ENCODE measurements at regions not wholly inside any gene's neighbourhood (a gene's known extent, or its start where the extent isn't known, plus 50 kb on each side); places are given as distances from the start of the nearest gene placed in this dataset.

DNA sequence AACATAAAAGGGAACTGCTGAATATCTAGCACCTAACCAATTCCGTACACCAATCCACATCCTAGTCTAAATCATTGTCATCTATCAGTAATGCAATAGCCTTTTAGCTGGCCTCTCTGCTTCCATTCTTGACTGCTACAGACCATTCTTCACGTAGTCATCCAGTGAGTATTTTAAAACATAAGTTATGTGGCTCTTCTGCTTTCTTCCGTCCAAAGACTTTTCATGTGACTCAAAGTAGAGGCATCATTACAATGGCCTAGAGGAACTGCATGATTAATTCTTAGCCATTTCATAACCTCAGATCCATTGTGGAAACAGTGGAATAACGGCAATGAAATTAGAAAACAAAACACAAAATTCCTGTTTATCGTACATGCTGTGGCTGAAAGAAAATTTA lies 88.9 kb upstream of the CBLB start:
- no peak for DNase-seq (ENCODE audit: low spot score)
- H3K27me3 ChIP-seq (ENCODE audit: control insufficient read depth in 4 of 4, insufficient read depth in 4 of 4, low read length in 3 of 4): no peaks in the 10 kb centered on the region
- no peaks in the 10 kb centered on the region for H3K36me3 ChIP-seq (ENCODE audit: control insufficient read depth in 4 of 4, insufficient read depth in 3 of 4, low read depth in 1 of 4, low read length in 3 of 4)
- no peak for TF ChIP-seq TAF1 (conservative IDR thresholded peaks at IDR 0.05)
- no peak for TF ChIP-seq JUND (IDR thresholded peaks at IDR 0.05)
- TF ChIP-seq FOXA2 (IDR thresholded peaks at IDR 0.05): no peak
- TF ChIP-seq NR2F2 (IDR thresholded peaks at IDR 0.05): no peak
- no peak for TF ChIP-seq RAD21 (IDR thresholded peaks at IDR 0.05)
- TF ChIP-seq ZBTB33 (IDR thresholded peaks at IDR 0.05): no peak
- TF ChIP-seq RXRA (IDR thresholded peaks at IDR 0.05): no peak
- TF ChIP-seq, protein P1, sequence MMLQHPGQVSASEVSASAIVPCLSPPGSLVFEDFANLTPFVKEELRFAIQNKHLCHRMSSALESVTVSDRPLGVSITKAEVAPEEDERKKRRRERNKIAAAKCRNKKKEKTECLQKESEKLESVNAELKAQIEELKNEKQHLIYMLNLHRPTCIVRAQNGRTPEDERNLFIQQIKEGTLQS (IDR thresholded peaks at IDR 0.05): no peak
- TF ChIP-seq EGR1 (IDR thresholded peaks at IDR 0.05; ENCODE audit: low read depth in 2 of 2): no peak
- TF ChIP-seq YY1 (IDR thresholded peaks at IDR 0.05): no peak
- no peak overlapping the region for H3K9ac ChIP-seq (ENCODE audit: low read depth in 1 of 2, low read length in 2 of 2)
- H3K4me1 ChIP-seq (ENCODE audit: control insufficient read depth in 4 of 4, insufficient read depth in 4 of 4, low read length in 3 of 4): peaks cover 0 to 3% (median 1%) of the 10 kb centered on the region in 4 donors
- WGBS: 96% methylated on average over 5 of the region's 5 CpGs
- no peaks in the 10 kb centered on the region for H3K9me3 ChIP-seq (ENCODE audit: control insufficient read depth in 4 of 4, low read length in 3 of 4)
- no peak overlapping the region for H3K4me3 ChIP-seq (ENCODE audit: low read depth in 1 of 3, low read length in 3 of 3)
- no peak overlapping the region for H3K27ac ChIP-seq (ENCODE audit: low read depth in 1 of 2, low read length in 2 of 2)

GRCh38 chr3:105958237-105959000 lies 89.6 kb upstream of the CBLB start:
- Histone ChIP-seq H3K9ac (ENCODE audit: low read depth in 1 of 2, low read length in 2 of 2) (no peak overlapping the region), H3K36me3 (ENCODE audit: control insufficient read depth in 4 of 4, insufficient read depth in 3 of 4, low read depth in 1 of 4, low read length in 3 of 4) (no peaks in the 10 kb centered on the region), H3K9me3 (ENCODE audit: control insufficient read depth in 4 of 4, low read length in 3 of 4) (no peaks in the 10 kb centered on the region), H3K27me3 (ENCODE audit: control insufficient read depth in 4 of 4, insufficient read depth in 4 of 4, low read length in 3 of 4) (no peaks in the 10 kb centered on the region), H3K27ac (ENCODE audit: low read depth in 1 of 2, low read length in 2 of 2) (no peak overlapping the region), H3K4me3 (ENCODE audit: low read depth in 1 of 3, low read length in 3 of 3) (no peak overlapping the region), H3K4me1 (ENCODE audit: control insufficient read depth in 4 of 4, insufficient read depth in 4 of 4, low read length in 3 of 4) (peaks cover 0 to 3% (median 2%) of the 10 kb centered on the region in 4 donors)
- no peak for TF ChIP-seq RAD21 (IDR thresholded peaks at IDR 0.05)
- no peak for TF ChIP-seq FOXA2 (IDR thresholded peaks at IDR 0.05)
- TF ChIP-seq, protein P1 (IDR thresholded peaks at IDR 0.05): no peak
- no peak for TF ChIP-seq NR2F2 (IDR thresholded peaks at IDR 0.05)
- no peak for TF ChIP-seq TAF1 (conservative IDR thresholded peaks at IDR 0.05)
- no peak for TF ChIP-seq RXRA (IDR thresholded peaks at IDR 0.05)
- TF ChIP-seq GABPA (IDR thresholded peaks at IDR 0.05 in 1 of 2, conservative IDR thresholded peaks at IDR 0.05 in 1 of 2): no peak
- no peak for TF ChIP-seq ZBTB33 (IDR thresholded peaks at IDR 0.05)
- WGBS: 95% methylated on average over 5 of the region's 5 CpGs
- DNase-seq (ENCODE audit: low spot score): no peak

GRCh38 chr3:105959851-105960250 lies 91.0 kb upstream of the CBLB start:
- no peaks in the 10 kb centered on the region for H3K36me3 ChIP-seq (ENCODE audit: control insufficient read depth in 4 of 4, insufficient read depth in 3 of 4, low read depth in 1 of 4, low read length in 3 of 4)
- H3K27ac ChIP-seq (ENCODE audit: low read depth in 1 of 2, low read length in 2 of 2): no peak overlapping the region
- no peak for TF ChIP-seq TAF1 (conservative IDR thresholded peaks at IDR 0.05)
- TF ChIP-seq RAD21 (IDR thresholded peaks at IDR 0.05): no peak
- no peak for TF ChIP-seq SP1 (IDR thresholded peaks at IDR 0.05)
- no peak for TF ChIP-seq GABPA (IDR thresholded peaks at IDR 0.05 in 1 of 2, conservative IDR thresholded peaks at IDR 0.05 in 1 of 2)
- TF ChIP-seq FOXA1 (IDR thresholded peaks at IDR 0.05): no peak
- no peak for TF ChIP-seq RXRA (IDR thresholded peaks at IDR 0.05)
- TF ChIP-seq HNF4G (IDR thresholded peaks at IDR 0.05): no peak
- TF ChIP-seq FOXA2 (IDR thresholded peaks at IDR 0.05): no peak
- TF ChIP-seq REST (IDR thresholded peaks at IDR 0.05): no peak
- TF ChIP-seq, protein P2, sequence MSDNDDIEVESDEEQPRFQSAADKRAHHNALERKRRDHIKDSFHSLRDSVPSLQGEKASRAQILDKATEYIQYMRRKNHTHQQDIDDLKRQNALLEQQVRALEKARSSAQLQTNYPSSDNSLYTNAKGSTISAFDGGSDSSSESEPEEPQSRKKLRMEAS (IDR thresholded peaks at IDR 0.05): no peak
- no peak for TF ChIP-seq JUND (IDR thresholded peaks at IDR 0.05)
- TF ChIP-seq, protein P1 (IDR thresholded peaks at IDR 0.05): no peak
- DNase-seq (ENCODE audit: low spot score): no peak
- no peak overlapping the region for H3K4me3 ChIP-seq (ENCODE audit: low read depth in 1 of 3, low read length in 3 of 3)
- no peak overlapping the region for H3K9ac ChIP-seq (ENCODE audit: low read depth in 1 of 2, low read length in 2 of 2)
- H3K27me3 ChIP-seq (ENCODE audit: control insufficient read depth in 4 of 4, insufficient read depth in 4 of 4, low read length in 3 of 4): no peaks in the 10 kb centered on the region
- WGBS: 73% methylated on average over 3 of the region's 3 CpGs
- peaks cover 0 to 3% (median 2%) of the 10 kb centered on the region in 4 donors for H3K4me1 ChIP-seq (ENCODE audit: control insufficient read depth in 4 of 4, insufficient read depth in 4 of 4, low read length in 3 of 4)
- H3K9me3 ChIP-seq (ENCODE audit: control insufficient read depth in 4 of 4, low read length in 3 of 4): no peaks in the 10 kb centered on the region

All from liver (tissue), 7 donors.